Tibial artery (tissue), 4 donors: ENCODE measurements at regions not wholly inside any gene's neighbourhood (a gene's known extent, or its start where the extent isn't known, plus 50 kb on each side); places are given as distances from the start of the nearest gene placed in this dataset.

ENCODE experiments used
- DNase-seq, 2 donors: peaks; one replicate each; pipeline ENCODE4 v3.0.0-alpha.2; 2019
- H3K27ac ChIP-seq, 2 donors: fragments of 200-600 bp; sonication (generic) in 1 of 2; 1 replicate in 1 of 2; 2 replicates in 1 of 2; pipeline ENCODE4 v1.5.1; 2018 to 2019; ENCODE audit warnings: mild to moderate bottlenecking in 1 of 2
- H3K27me3 ChIP-seq, 2 donors: fragments of 200-600 bp; sonication (generic) in 1 of 2; one replicate each; pipeline versions ENCODE4 v1.5.1 to v1.6.0; 2016 to 2019
- H3K36me3 ChIP-seq, 3 donors: fragments of 200-600 bp; sonication (generic) in 2 of 3; one replicate each; pipeline ENCODE4 v1.5.1; 2016 to 2019; ENCODE audit warnings: mild to moderate bottlenecking in 2 of 3
- H3K4me1 ChIP-seq, 4 donors: fragments of 200-600 bp; sonication (generic) in 2 of 4; 1 replicate in 3 of 4; 2 replicates in 1 of 4; pipeline ENCODE4 v1.5.1; 2016 to 2019
- H3K4me3 ChIP-seq, 2 donors: fragments of 200-600 bp; sonication (generic) in 1 of 2; 1 replicate in 1 of 2; 2 replicates in 1 of 2; pipeline ENCODE4 v1.5.1; 2018 to 2019; ENCODE audit warnings: mild to moderate bottlenecking in 2 of 2
- H3K9me3 ChIP-seq, 3 donors: fragments of 200-600 bp; sonication (generic) in 1 of 3; one replicate each; pipeline ENCODE4 v1.5.1; 2016 to 2019
- CTCF ChIP-seq, 2 experiments: fragments of 200-600 bp in 1 of 2; fragments of 450-650 bp in 1 of 2; IDR thresholded peaks; one replicate each; pipeline ENCODE4 v1.5.1; 2017 to 2019; ENCODE audit warnings: antibody characterized with exemption in 2 of 2, mild to moderate bottlenecking in 1 of 2, moderate library complexity in 1 of 2
- intact Hi-C: fragments of 100-400 bp; cut with DNase I; formaldehyde crosslinking; loops from one replicate; pipeline ENCODE4 v1.15.0; 2023; ENCODE audit warnings: low total_unique reads

DNA sequence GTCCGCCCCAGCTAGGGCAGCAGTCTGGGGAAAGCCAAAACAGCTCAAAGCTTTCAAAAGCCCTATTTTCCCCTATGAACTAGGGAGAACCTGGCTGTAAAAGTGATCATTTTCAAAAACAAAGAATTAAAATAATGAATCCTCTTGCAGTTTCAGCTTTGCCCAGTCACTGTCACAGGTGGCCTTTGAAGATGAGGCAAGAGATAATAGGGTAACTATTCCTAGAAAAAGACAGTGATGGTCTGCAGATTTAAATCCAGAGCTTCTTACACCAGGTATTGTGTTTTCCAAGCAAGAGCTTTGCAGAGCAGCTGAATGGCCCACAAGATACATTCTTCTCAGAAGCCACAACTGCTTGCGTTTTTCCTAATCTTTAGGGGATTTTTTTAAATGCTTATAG lies 80.2 kb upstream of the NUDT4 start:
- Histone ChIP-seq H3K36me3 (no peaks in the 10 kb centered on the region), H3K27ac (no peak overlapping the region), H3K4me1 (peaks cover 0 to 47% (median 18%) of the 10 kb centered on the region in 4 donors), H3K27me3 (no peaks in the 10 kb centered on the region), H3K9me3 (no peaks in the 10 kb centered on the region), H3K4me3 (no peak overlapping the region)
- DNase-seq = no peak
- intact Hi-C loops = loop anchor here (5.0 kb wide), 1 partner anchor 595 kb away; no protein-coding TSS in a partner anchor
- no peak for TF ChIP-seq CTCF (IDR thresholded peaks at IDR 0.05)

DNA sequence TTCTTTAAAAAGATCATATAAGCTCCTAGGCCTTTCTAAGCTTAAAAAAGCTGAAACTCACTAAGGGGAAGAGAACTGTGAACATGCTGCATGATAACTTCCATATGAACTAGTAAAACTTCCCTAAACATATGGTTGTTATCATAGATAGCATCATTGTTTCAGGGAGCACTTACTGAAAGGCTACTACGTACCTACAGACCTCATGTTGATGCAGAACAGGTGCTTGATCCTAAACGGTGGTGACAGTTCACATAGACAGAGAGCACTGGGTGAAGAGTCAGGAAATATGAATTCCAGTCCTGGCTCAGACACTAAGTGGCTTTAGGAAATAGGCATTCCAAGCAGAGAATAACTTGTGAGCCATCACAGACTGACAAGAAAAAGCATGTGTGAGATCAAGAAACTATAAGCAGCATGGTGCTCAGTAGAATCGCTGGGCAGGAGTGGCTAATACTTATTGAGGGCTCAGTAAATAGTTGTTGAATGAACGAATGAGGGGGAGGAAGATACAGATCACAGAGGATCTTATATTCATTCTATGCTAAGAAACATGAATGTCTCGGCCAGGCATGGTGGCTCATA lies 78.4 kb upstream of the NUDT4 start:
- DNase-seq = no peak
- Histone ChIP-seq H3K27me3 (no peaks in the 10 kb centered on the region), H3K9me3 (no peaks in the 10 kb centered on the region), H3K4me1 (peaks cover 0 to 59% (median 18%) of the 10 kb centered on the region in 4 donors), H3K36me3 (no peaks in the 10 kb centered on the region), H3K4me3 (no peak overlapping the region), H3K27ac (no peak overlapping the region)
- no peak for TF ChIP-seq CTCF (IDR thresholded peaks at IDR 0.05)
- intact Hi-C loops = loop anchor here (5.0 kb wide), 1 partner anchor 593 kb away; no protein-coding TSS in a partner anchor

DNA sequence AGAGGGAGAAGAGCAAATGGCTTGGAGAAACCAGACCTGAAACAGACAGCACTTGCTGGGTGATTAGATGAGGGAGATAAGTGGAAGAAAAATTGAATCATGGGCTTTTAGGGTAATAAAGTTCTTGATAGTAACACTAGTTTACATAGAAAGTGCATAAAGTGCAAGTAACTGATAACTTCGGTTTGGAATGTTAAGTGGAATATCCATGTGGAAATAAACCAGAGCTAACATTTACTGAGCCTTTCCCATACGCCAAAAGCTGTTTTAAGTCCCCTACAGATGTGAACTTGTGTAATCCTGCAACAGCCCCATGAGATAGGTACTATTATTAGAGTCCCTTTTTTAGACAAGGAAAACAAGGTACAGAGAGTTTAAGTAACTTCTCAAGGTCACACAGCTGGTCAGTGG lies 77.1 kb upstream of the NUDT4 start:
- peaks cover 0 to 1% (median 0%) of the 10 kb centered on the region in 3 donors for H3K9me3 ChIP-seq
- peaks cover 0 to 59% (median 18%) of the 10 kb centered on the region in 4 donors for H3K4me1 ChIP-seq
- H3K27ac ChIP-seq = no peak overlapping the region
- H3K27me3 ChIP-seq = no peaks in the 10 kb centered on the region
- H3K4me3 ChIP-seq = no peak overlapping the region
- TF ChIP-seq CTCF (IDR thresholded peaks at IDR 0.05) = no peak
- intact Hi-C loops = no loop called here
- H3K36me3 ChIP-seq = no peaks in the 10 kb centered on the region
- no peak for DNase-seq

DNA sequence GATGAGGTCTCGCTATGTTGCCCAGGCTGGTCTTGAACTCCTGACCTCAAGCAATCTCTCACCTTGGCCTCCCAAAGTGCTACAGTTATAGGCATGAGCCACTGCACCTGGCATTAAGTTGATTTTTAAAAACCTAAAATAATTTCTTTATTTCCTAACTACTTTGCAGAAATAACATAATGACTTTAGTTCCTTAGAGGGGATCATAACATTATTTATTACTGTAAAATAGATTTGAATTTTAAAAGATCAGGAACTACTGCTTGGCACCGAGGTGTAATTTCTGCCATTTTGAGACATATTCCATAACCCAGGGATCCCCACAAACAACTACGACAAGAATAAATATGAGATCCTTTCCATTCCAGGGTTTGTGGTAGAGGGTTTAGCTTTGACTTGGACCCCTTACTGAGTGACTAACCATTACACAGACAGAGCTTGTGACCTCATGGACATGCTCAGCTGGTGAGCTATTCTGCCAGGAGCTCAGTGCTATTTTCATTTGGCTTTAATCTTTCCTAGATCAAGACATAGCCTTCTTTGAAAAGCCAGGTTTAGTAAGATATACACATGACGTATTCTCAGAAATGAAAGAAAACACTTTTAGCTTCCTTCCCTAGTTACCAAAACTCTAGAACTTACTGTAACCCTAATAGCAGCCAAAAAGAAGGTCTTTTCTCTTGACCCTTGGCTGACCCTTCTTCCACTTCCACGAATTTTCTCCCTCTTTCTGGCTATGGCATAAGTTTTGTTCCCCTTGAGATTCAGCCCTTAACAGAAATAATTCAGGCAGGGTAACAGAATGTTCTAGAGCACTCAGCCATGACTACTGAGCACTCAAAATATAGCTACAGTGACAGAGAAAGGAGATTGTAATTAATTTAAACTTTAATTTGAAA lies 75.1 kb upstream of the NUDT4 start:
- no peak for TF ChIP-seq CTCF (IDR thresholded peaks at IDR 0.05)
- H3K27ac ChIP-seq = peak overlapping the region; percentile 70 to 72
- intact Hi-C loops = loop anchor here (2.0 kb wide), 1 partner anchor 74 kb away; the partner anchor contains the start of gene NUDT4
- peaks cover 0 to 48% (median 18%) of the 10 kb centered on the region in 4 donors for H3K4me1 ChIP-seq
- H3K4me3 ChIP-seq = no peak overlapping the region
- H3K36me3 ChIP-seq = no peaks in the 10 kb centered on the region
- no peaks in the 10 kb centered on the region for H3K27me3 ChIP-seq
- DNase-seq = peak in 1 of 2 donors; percentile 42
- peaks cover 0 to 11% (median 0%) of the 10 kb centered on the region in 3 donors for H3K9me3 ChIP-seq

DNA sequence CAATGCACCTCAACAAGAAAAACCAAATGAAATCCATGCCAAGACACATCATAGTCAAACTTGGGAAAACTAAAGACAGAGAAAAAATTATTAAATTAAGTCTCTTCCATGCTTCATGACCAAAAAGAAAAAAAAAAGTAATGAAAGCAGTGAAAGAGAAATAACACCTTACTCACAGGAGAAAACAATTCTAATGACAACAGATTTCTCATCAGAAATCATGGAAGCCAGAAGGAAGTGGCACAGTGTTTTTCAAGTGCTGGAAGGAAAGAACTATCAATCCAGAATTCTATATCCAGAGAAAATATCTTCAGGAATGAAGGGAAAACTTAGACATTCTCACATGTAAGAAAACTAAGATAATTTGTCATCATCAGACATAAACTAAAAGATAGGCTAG lies 71.1 kb upstream of the NUDT4 start:
- Histone ChIP-seq H3K4me3 (no peak overlapping the region), H3K9me3 (peaks cover 0 to 11% (median 0%) of the 10 kb centered on the region in 3 donors), H3K27ac (no peak overlapping the region), H3K27me3 (no peaks in the 10 kb centered on the region), H3K4me1 (peaks cover 0 to 22% (median 8%) of the 10 kb centered on the region in 4 donors), H3K36me3 (no peaks in the 10 kb centered on the region)
- no peak for DNase-seq
- TF ChIP-seq CTCF (IDR thresholded peaks at IDR 0.05) = no peak
- intact Hi-C loops = no loop called here
